GM12878 (cell line): ENCODE measurements at regions not wholly inside any gene's neighbourhood (a gene's known extent, or its start where the extent isn't known, plus 50 kb on each side); places are given as distances from the start of the nearest gene placed in this dataset.

Experiments
- ATAC-seq: fragments of 200-7000 bp; cut with Tn5 transposase; 3 replicates; pipeline ENCODE4 v1.9.1; 2020; ENCODE audit warnings: mild to moderate bottlenecking, moderate library complexity
- BruUV-seq: library from RNA; stranded (reverse); fragments of 400-500 nt; replicated peaks from 2 replicates; lab custom pipeline; 2021; lab: Mats Ljungman, UMichigan
- CTCF ChIA-PET: fragments of 300-600 bp; sonication (Branson Sonifier 250); formaldehyde crosslinking; extraction: SDS; loops from one replicate; lab custom pipeline; 2021; ENCODE audit warnings: inconsistent platforms; lab: Yijun Ruan, JAX
- POLR2A ChIA-PET: fragments of 350-600 bp; formaldehyde crosslinking; extraction: SDS; loops from one replicate; lab custom pipeline; 2021; ENCODE audit warnings: inconsistent platforms; lab: Charles Lee
- RAD21 ChIA-PET: fragments of 300-600 bp; sonication (Branson Sonifier 250); formaldehyde crosslinking; loops from one replicate; lab custom pipeline; 2023; ENCODE audit warnings: antibody characterized with exemption; ENCODE audit not compliant: unreplicated experiment; lab: Charles Lee
- SMC1A ChIA-PET: fragments of 300-600 bp; sonication (Branson Sonifier 250); formaldehyde crosslinking; loops from one replicate; lab custom pipeline; 2023; ENCODE audit not compliant: unreplicated experiment, uncharacterized antibody; lab: Charles Lee
- DNase-seq: peaks from one replicate; pipeline ENCODE4 v3.0.0-alpha.2; 2011; ENCODE audit warnings: low read depth, low spot score
- FAIRE-seq: peaks from 3 replicates; lab custom pipeline; 2011; peaks lifted over from hg19 to GRCh38; lab: Jason Lieb, UNC
- H2AFZ ChIP-seq: 2 replicates; pipeline ENCODE4 v1.6.0; 2011; ENCODE audit warnings: low read depth, low read length, control low read depth; ENCODE audit not compliant: control insufficient read depth
- H3K27ac ChIP-seq: 2 replicates; pipeline ENCODE4 v1.5.1; 2011; ENCODE audit warnings: control low read depth; ENCODE audit not compliant: control insufficient read depth, insufficient read depth
- H3K27me3 ChIP-seq, 2 experiments: replicated peaks in 1 of 2; 2 replicates each; pipeline versions ENCODE4 v1.6.0 to v1.6.1; 2011; ENCODE audit warnings: low read length in 1 of 2; ENCODE audit not compliant: control insufficient read depth in 2 of 2, insufficient read depth in 2 of 2
- H3K36me3 ChIP-seq, 2 experiments: 2 replicates each; pipeline ENCODE4 v1.5.1; 2011; ENCODE audit warnings: low read length in 1 of 2; ENCODE audit not compliant: control insufficient read depth in 2 of 2, insufficient read depth in 2 of 2
- H3K4me1 ChIP-seq: 2 replicates; pipeline ENCODE4 v1.6.1; 2011; ENCODE audit warnings: mild to moderate bottlenecking, low read length, moderate library complexity, mixed read lengths; ENCODE audit not compliant: control insufficient read depth, insufficient read depth
- H3K4me2 ChIP-seq: 2 replicates; pipeline ENCODE4 v1.6.0; 2011; ENCODE audit warnings: control low read depth; ENCODE audit not compliant: control insufficient read depth, insufficient read depth
- H3K4me3 ChIP-seq: fragments of 200-600 bp; sonication (generic); 2 replicates; pipeline ENCODE4 v1.5.1; 2016
- H3K79me2 ChIP-seq: 2 replicates; pipeline ENCODE4 v1.6.0; 2011; ENCODE audit warnings: low read length; ENCODE audit not compliant: control insufficient read depth, insufficient read depth
- H3K9ac ChIP-seq: 2 replicates; pipeline ENCODE4 v1.8.0; 2011; ENCODE audit warnings: low read length, control low read depth, mixed read lengths; ENCODE audit not compliant: control insufficient read depth, insufficient read depth
- H3K9me3 ChIP-seq: replicated peaks from 3 replicates; pipeline ENCODE4 v1.5.1; 2011; ENCODE audit warnings: mild to moderate bottlenecking, low read length; ENCODE audit not compliant: control insufficient read depth, insufficient read depth
- H4K20me1 ChIP-seq: 2 replicates; pipeline ENCODE4 v1.6.0; 2011; ENCODE audit not compliant: control insufficient read depth, insufficient read depth
- BCL11A ChIP-seq: IDR thresholded peaks from 2 replicates; pipeline ENCODE4 v1.6.1; 2011; ENCODE audit warnings: low read depth, low read length
- CBFB ChIP-seq: IDR thresholded peaks from 2 replicates; pipeline ENCODE4 v1.6.1; 2016; ENCODE audit warnings: antibody characterized with exemption, low read depth
- CUX1 ChIP-seq: IDR thresholded peaks from 2 replicates; pipeline ENCODE4 v1.6.1; 2012; ENCODE audit warnings: improper control_type of control experiment, low read depth, low read length; ENCODE audit not compliant: insufficient replicate concordance
- ESRRA ChIP-seq: IDR thresholded peaks from 2 replicates; pipeline ENCODE4 v1.6.1; 2012; ENCODE audit warnings: mild to moderate bottlenecking, low read length, improper control_type of control experiment
- GABPA ChIP-seq: IDR thresholded peaks from 2 replicates; pipeline ENCODE4 v1.6.1; 2014; ENCODE audit warnings: antibody characterized with exemption, low read depth, mild to moderate bottlenecking, inconsistent platforms
- HCFC1 ChIP-seq: fragments of 150-350 bp; IDR thresholded peaks from 2 replicates; pipeline ENCODE4 v1.6.1; 2014; ENCODE audit warnings: low read length
- HDGF ChIP-seq: fragments of 450-650 bp; IDR thresholded peaks from 2 replicates; pipeline ENCODE4 v1.6.1; 2016; ENCODE audit warnings: antibody characterized with exemption
- KAT2A ChIP-seq: conservative IDR thresholded peaks from 2 replicates; pipeline ENCODE4 v1.6.1; 2011; ENCODE audit warnings: low read depth, low read length; ENCODE audit not compliant: control insufficient read depth
- KDM1A ChIP-seq: fragments of 200-600 bp; sonication (generic); IDR thresholded peaks from 2 replicates; pipeline ENCODE4 v1.6.1; 2016; ENCODE audit warnings: borderline replicate concordance
- NFYB ChIP-seq: IDR thresholded peaks from 2 replicates; pipeline ENCODE4 v1.6.1; 2011; ENCODE audit warnings: low read depth, mild to moderate bottlenecking, low read length, improper control_type of control experiment, moderate library complexity; ENCODE audit not compliant: insufficient read depth
- PAX8 ChIP-seq: fragments of 450-650 bp; IDR thresholded peaks from 2 replicates; pipeline ENCODE4 v1.6.1; 2017; ENCODE audit warnings: mild to moderate bottlenecking, moderate library complexity
- RAD21 ChIP-seq: IDR thresholded peaks from 2 replicates; pipeline ENCODE4 v1.6.1; 2011; ENCODE audit warnings: mild to moderate bottlenecking, low read depth, low read length, moderate library complexity; ENCODE audit not compliant: insufficient read depth
- RCOR1 ChIP-seq: conservative IDR thresholded peaks from 2 replicates; pipeline ENCODE4 v1.6.1; 2012; ENCODE audit warnings: low read depth, low read length, improper control_type of control experiment
- SIN3A ChIP-seq: IDR thresholded peaks from 2 replicates; pipeline ENCODE4 v1.6.1; 2012; ENCODE audit warnings: low read depth, low read length, improper control_type of control experiment
- SMAD5 ChIP-seq: IDR thresholded peaks from 2 replicates; pipeline ENCODE4 v1.6.1; 2016; ENCODE audit warnings: antibody characterized with exemption, low read depth
- SP1 ChIP-seq: IDR thresholded peaks from one replicate; pipeline ENCODE4 v1.6.1; 2011; ENCODE audit warnings: low read depth, low read length
- TARDBP ChIP-seq: IDR thresholded peaks from 2 replicates; pipeline ENCODE4 v1.6.1; 2016; ENCODE audit warnings: borderline replicate concordance
- WGBS: methylation state at CpG from one replicate; pipeline ENCODE4 v1.1.6; 2016; ENCODE audit warnings: low lambda C conversion rate; ENCODE audit not compliant: insufficient replicate concordance, insufficient coverage; ENCODE audit errors: missing lambda C conversion rate; 5-methylcytosine and 5-hydroxymethylcytosine counted together
- in situ Hi-C: fragments of 300-500 bp; cut with MboI; formaldehyde crosslinking; loops from 9 replicates; pipeline ENCODE4 v1.14.3; 2018; ENCODE audit warnings: mixed read lengths
- intact Hi-C: fragments of 100-400 bp; cut with micrococcal nuclease; formaldehyde crosslinking; loops from one replicate; pipeline ENCODE4 v1.14.2; 2022; ENCODE audit not compliant: unreplicated experiment
- TF ChIP-seq, protein P1 (sequence below): IDR thresholded peaks from 2 replicates; pipeline ENCODE4 v1.6.1; 2011; ENCODE audit warnings: low read depth, low read length, improper control_type of control experiment, borderline replicate concordance
- TF ChIP-seq, protein P2 (sequence below): IDR thresholded peaks from 2 replicates; pipeline ENCODE4 v1.6.1; 2012; ENCODE audit warnings: low read depth, low read length, improper control_type of control experiment

GRCh38 chr15:87686841-87687522, 569.6 kb downstream of the NTRK3 start (continued):
- TF ChIP-seq, protein P1, sequence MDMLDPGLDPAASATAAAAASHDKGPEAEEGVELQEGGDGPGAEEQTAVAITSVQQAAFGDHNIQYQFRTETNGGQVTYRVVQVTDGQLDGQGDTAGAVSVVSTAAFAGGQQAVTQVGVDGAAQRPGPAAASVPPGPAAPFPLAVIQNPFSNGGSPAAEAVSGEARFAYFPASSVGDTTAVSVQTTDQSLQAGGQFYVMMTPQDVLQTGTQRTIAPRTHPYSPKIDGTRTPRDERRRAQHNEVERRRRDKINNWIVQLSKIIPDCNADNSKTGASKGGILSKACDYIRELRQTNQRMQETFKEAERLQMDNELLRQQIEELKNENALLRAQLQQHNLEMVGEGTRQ = no peak
- TF ChIP-seq PAX8 (no peak), GABPA (no peak), ESRRA (no peak), KAT2A (no peak), NFYB (no peak), KDM1A (no peak), CBFB (no peak), TARDBP (no peak), SMAD5 (no peak)
- TF ChIP-seq, protein P2, sequence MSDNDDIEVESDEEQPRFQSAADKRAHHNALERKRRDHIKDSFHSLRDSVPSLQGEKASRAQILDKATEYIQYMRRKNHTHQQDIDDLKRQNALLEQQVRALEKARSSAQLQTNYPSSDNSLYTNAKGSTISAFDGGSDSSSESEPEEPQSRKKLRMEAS = no peak

- WGBS = 2% methylated on average over 5 of the region's 5 CpGs
- ChIA-PET SMC1A (no interaction called here), CTCF (interaction anchor here (1.0 kb wide), 1 partner anchor 8 kb away, joined by 3 read pairs; no protein-coding TSS in a partner anchor), POLR2A (no interaction called here), RAD21 (no interaction called here)
- no peak for ATAC-seq
- Histone ChIP-seq H3K27me3 (no peaks in the 10 kb centered on the region), H3K9me3 (no peaks in the 10 kb centered on the region), H2AFZ (no peak overlapping the region), H4K20me1 (no peaks in the 10 kb centered on the region), H3K79me2 (no peaks in the 10 kb centered on the region), H3K4me2 (no peak overlapping the region), H3K4me3 (no peak overlapping the region), H3K4me1 (no peaks in the 10 kb centered on the region), H3K27ac (no peak overlapping the region), H3K36me3 (no peaks in the 10 kb centered on the region), H3K9ac (no peak overlapping the region)
- no peak for DNase-seq
- in situ Hi-C loops (no loop called here), intact Hi-C loops (no loop called here)
- no peak for FAIRE-seq
- BruUV-seq = no TSS peak
- TF ChIP-seq SP1 (no peak), RAD21 (no peak), CUX1 (no peak), SIN3A (no peak), RCOR1 (no peak), HCFC1 (no peak), HDGF (no peak), TARDBP (no peak), BCL11A (no peak)
Measured at GRCh38 chr15:87686339-87686738, 570.2 kb downstream of the NTRK3 start.
